ENCODE measurements at regions not wholly inside any gene's neighbourhood (a gene's known extent, or its start where the extent isn't known, plus 50 kb on each side); places are given as distances from the start of the nearest gene placed in this dataset.

- Histone ChIP-seq H2AK5ac (ENCODE audit: low read depth, low read length) (no peak overlapping the region), H2BK5ac (ENCODE audit: low read depth, low read length, poor library complexity, severe bottlenecking) (no peak overlapping the region), H4K91ac (ENCODE audit: insufficient read depth, low read depth, low read length) (no peak overlapping the region), H4K8ac (ENCODE audit: low read depth in 2 of 2, low read length in 2 of 2) (no peak overlapping the region), H3K27ac (ENCODE audit: insufficient read depth, low read length) (no peak overlapping the region), H2BK15ac (ENCODE audit: low read depth, low read length) (no peak overlapping the region), H2AK9ac (replicated peaks; ENCODE audit: low read depth, low read length, poor library complexity) (no peak overlapping the region), H3K56ac (ENCODE audit: extremely low read depth, insufficient read depth, low read length) (no peak overlapping the region), H3K27me3 (ENCODE audit: control insufficient read depth, insufficient read depth, low read length) (no peaks in the 10 kb centered on the region), H3K79me1 (ENCODE audit: low read depth in 1 of 2, low read length in 2 of 2) (no peaks in the 10 kb centered on the region), H3K14ac (replicated peaks; ENCODE audit: low read depth, low read length) (no peak overlapping the region), H3K9me3 (ENCODE audit: control insufficient read depth, insufficient read depth, low read length) (no peaks in the 10 kb centered on the region), H3K4ac (ENCODE audit: low read depth, low read length) (no peak overlapping the region), H2AFZ (replicated peaks; ENCODE audit: low read length, poor library complexity) (no peak overlapping the region), H3K18ac (ENCODE audit: low read depth, low read length) (no peak overlapping the region), H3K36me3 (ENCODE audit: control insufficient read depth, insufficient read depth, low read length) (no peaks in the 10 kb centered on the region), H3K9ac (ENCODE audit: low read depth, low read length) (no peak overlapping the region), H4K20me1 (ENCODE audit: insufficient read depth, low read length) (no peaks in the 10 kb centered on the region), H4K5ac (ENCODE audit: low read depth, low read length) (no peak overlapping the region), H3K9me1 (ENCODE audit: insufficient read depth, low read length) (peaks cover 5% of the 10 kb centered on the region), H3K4me3 (ENCODE audit: insufficient read depth, low read depth, low read length) (no peak overlapping the region), H2BK20ac (ENCODE audit: low read depth, low read length) (no peak overlapping the region), H3K4me1 (ENCODE audit: control insufficient read depth, insufficient read depth, low read length) (peaks cover 1% of the 10 kb centered on the region; the same call in 1 of the 2 replicates), H3K4me2 (ENCODE audit: low read depth, low read length) (no peak overlapping the region), H3K23ac (ENCODE audit: low read depth, low read length) (no peak overlapping the region), H2BK120ac (ENCODE audit: low read depth, low read length) (no peak overlapping the region)
- intact Hi-C loops (cut with micrococcal nuclease) (loop anchor here (5.0 kb wide), 1 partner anchor 120 kb away; no protein-coding TSS in a partner anchor), in situ Hi-C loops (cut with MboI; ENCODE audit: low sequenced_read_pairs) (no loop called here), dilution Hi-C loops (cut with HindIII; ENCODE audit: low sequenced_read_pairs, unreplicated experiment) (no loop called here)
- WGBS, 2 experiments (ENCODE audit: extremely low coverage in 2 of 2, insufficient read length in 1 of 2), result 93% methylated on average over 2 of the region's 5 CpGs; no CpG with 5 or more reads in 1 of the 2 experiments
- POLR2A ChIA-PET (ENCODE audit: unreplicated experiment), result no interaction called here
- ATAC-seq (ENCODE audit: low read depth), result no peak
- CTCF ChIA-PET, result interaction anchor here (0.6 kb wide), 1 partner anchor 150 kb away, joined by 3 read pairs; no protein-coding TSS in a partner anchor
- BruUV-seq (replicated peaks), result no TSS peak
- DNase-seq, result no peak
- TF ChIP-seq CHD1 (IDR thresholded peaks at IDR 0.05; ENCODE audit: low read depth, low read length) (no peak), MAFK (IDR thresholded peaks at IDR 0.05; ENCODE audit: low read depth, low read length) (no peak), POLR2A (IDR thresholded peaks at IDR 0.05; ENCODE audit: low read depth, low read length) (no peak), MXI1 (IDR thresholded peaks at IDR 0.05; ENCODE audit: borderline replicate concordance, low read depth, low read length) (no peak), MAZ (IDR thresholded peaks at IDR 0.05; ENCODE audit: borderline replicate concordance, low read depth, low read length) (no peak), ELK1 (IDR thresholded peaks at IDR 0.05; ENCODE audit: borderline replicate concordance, low read depth, low read length) (no peak), RAD21 (IDR thresholded peaks at IDR 0.05; ENCODE audit: low read length) (no peak), USF2 (IDR thresholded peaks at IDR 0.05; ENCODE audit: low read depth, low read length) (no peak), NFE2L2 (IDR thresholded peaks at IDR 0.05; ENCODE audit: low read depth, low read length) (no peak), RCOR1 (IDR thresholded peaks at IDR 0.05; ENCODE audit: insufficient replicate concordance, low read length) (no peak)
These were observed 134.1 kb downstream of the CDC42EP3 start for GRCh38 chr2:37537316-37537715.

Measured in IMR-90 (cell line).